PC-3 (cell line): ENCODE measurements at regions not wholly inside any gene's neighbourhood (a gene's known extent, or its start where the extent isn't known, plus 50 kb on each side); places are given as distances from the start of the nearest gene placed in this dataset.

Source experiments
- CTCF ChIP-seq: fragments of 300-600 bp; sonication (generic); conservative IDR thresholded peaks from 2 replicates; pipeline ENCODE4 v1.5.1; 2017; ENCODE audit warnings: antibody characterized with exemption, low read depth, mild to moderate bottlenecking, low read length
- EZH2 ChIP-seq: fragments of 300-600 bp; sonication (generic); IDR thresholded peaks from one replicate; pipeline ENCODE4 v1.6.1; 2017; ENCODE audit warnings: antibody characterized with exemption, mild to moderate bottlenecking, low read length; ENCODE audit not compliant: unreplicated experiment
- EZH2phosphoT487 ChIP-seq: fragments of 300-600 bp; sonication (generic); IDR thresholded peaks from 2 replicates; pipeline ENCODE4 v1.6.1; 2018; ENCODE audit warnings: mild to moderate bottlenecking, antibody characterized with exemption, low read length, borderline replicate concordance

- TF ChIP-seq CTCF (no peak), EZH2 (no peak), EZH2phosphoT487 (no peak)
Observed at GRCh38 chr18:24831871-24832665, 371.6 kb downstream of the HRH4 start.
